B cell (primary cell): ENCODE measurements at regions not wholly inside any gene's neighbourhood (a gene's known extent, or its start where the extent isn't known, plus 50 kb on each side); places are given as distances from the start of the nearest gene placed in this dataset.

Experiments
- ATAC-seq: fragments of 200-7000 bp; cut with Tn5 transposase; one replicate; pipeline ENCODE4 v1.10.0; 2021; ENCODE audit warnings: low read depth, mild to moderate bottlenecking, moderate number of reproducible peaks, moderate library complexity
- CTCF ChIA-PET: fragments of 350-600 bp; sonication (Branson Sonifier 250); formaldehyde crosslinking; loops from one replicate; lab custom pipeline; 2021; ENCODE audit warnings: antibody characterized with exemption, inconsistent platforms; lab: Charles Lee
- POLR2A ChIA-PET: fragments of 350-600 bp; sonication (Branson Sonifier 250); formaldehyde crosslinking; loops from one replicate; lab custom pipeline; 2021; ENCODE audit warnings: antibody characterized with exemption; lab: Charles Lee
- DNase-seq: peaks from one replicate; pipeline ENCODE4 v3.0.0; 2013
- H2AFZ ChIP-seq: 2 replicates; pipeline ENCODE4 v1.6.1; 2012; ENCODE audit warnings: mild to moderate bottlenecking, low read depth, low read length; ENCODE audit not compliant: insufficient read depth, poor library complexity, severe bottlenecking
- H3K27ac ChIP-seq, 2 donors: 1 replicate in 1 of 2; 2 replicates in 1 of 2; pipeline ENCODE4 v1.5.1; 2012 to 2013; ENCODE audit warnings: low read length in 2 of 2, mild to moderate bottlenecking in 2 of 2, moderate library complexity in 1 of 2
- H3K27me3 ChIP-seq, 4 experiments: fragments of 200-600 bp in 1 of 4; sonication (generic) in 1 of 4; replicated peaks in 1 of 4; 1 replicate in 2 of 4; 2 replicates in 2 of 4; pipeline versions ENCODE4 v1.6.1 to v1.7.0; 2013 to 2016; ENCODE audit warnings: low read length in 3 of 4, mild to moderate bottlenecking in 2 of 4, mixed read lengths in 1 of 4, moderate library complexity in 1 of 4; ENCODE audit not compliant: insufficient read depth in 4 of 4, control insufficient read depth in 3 of 4; ENCODE audit errors: control extremely low read depth in 1 of 4
- H3K36me3 ChIP-seq, 2 experiments: replicated peaks in 1 of 2; 1 replicate in 1 of 2; 2 replicates in 1 of 2; pipeline versions ENCODE4 v1.6.1 to v1.7.1; 2013; ENCODE audit warnings: low read length in 1 of 2; ENCODE audit not compliant: insufficient read depth in 2 of 2, control insufficient read depth in 1 of 2; ENCODE audit errors: control extremely low read depth in 1 of 2, extremely low read depth in 1 of 2
- H3K4me1 ChIP-seq, 2 donors: fragments of 200-600 bp in 1 of 2; sonication (generic) in 1 of 2; 1 replicate in 1 of 2; 2 replicates in 1 of 2; pipeline versions ENCODE4 v1.5.1 to v1.6.1; 2013 to 2017; ENCODE audit warnings: low read length in 2 of 2; ENCODE audit not compliant: control insufficient read depth in 2 of 2, insufficient read depth in 2 of 2
- H3K4me2 ChIP-seq: replicated peaks from 2 replicates; pipeline ENCODE3; 2012; ENCODE audit warnings: mild to moderate bottlenecking, low read depth, low read length; ENCODE audit not compliant: poor library complexity, severe bottlenecking
- H3K4me3 ChIP-seq, 5 experiments: fragments of 200-600 bp in 1 of 5; sonication (generic) in 1 of 5; 1 replicate in 3 of 5; 2 replicates in 2 of 5; pipeline versions ENCODE4 v1.5.1 to v1.7.0; 2011 to 2016; ENCODE audit warnings: low read length in 4 of 5, mild to moderate bottlenecking in 4 of 5, low read depth in 2 of 5, control low read depth in 1 of 5, moderate library complexity in 1 of 5; ENCODE audit not compliant: insufficient read depth in 1 of 5; ENCODE audit errors: control extremely low read depth in 1 of 5, extremely low read depth in 1 of 5
- H3K79me2 ChIP-seq: fragments of 200-600 bp; sonication (generic); one replicate; pipeline ENCODE4 v1.6.0; 2016; ENCODE audit warnings: low read length; ENCODE audit not compliant: control insufficient read depth, insufficient read depth
- H3K9ac ChIP-seq: fragments of 200-600 bp; sonication (generic); 2 replicates; pipeline ENCODE4 v1.6.1; 2017; ENCODE audit warnings: mild to moderate bottlenecking, low read length, moderate library complexity
- H3K9me3 ChIP-seq, 3 donors: one replicate each; pipeline versions ENCODE4 v1.6.1 to v1.7.1; 2013; ENCODE audit warnings: low read length in 2 of 3; ENCODE audit not compliant: control insufficient read depth in 2 of 3, insufficient read depth in 1 of 3; ENCODE audit errors: control extremely low read depth in 1 of 3
- H4K20me1 ChIP-seq: 2 replicates; pipeline ENCODE4 v1.6.0; 2012; ENCODE audit warnings: mild to moderate bottlenecking, low read length; ENCODE audit not compliant: insufficient read depth, control insufficient read depth, poor library complexity, severe bottlenecking
- H3K27ac Mint-ChIP-seq: one replicate; pipeline ENCODE4 v1.8.0; 2021; ENCODE audit warnings: mixed read lengths
- H3K27me3 Mint-ChIP-seq: one replicate; pipeline ENCODE4 v1.8.0; 2021; ENCODE audit warnings: mixed read lengths
- H3K4me1 Mint-ChIP-seq: one replicate; pipeline ENCODE4 v1.8.0; 2021; ENCODE audit warnings: mixed read lengths
- H3K4me3 Mint-ChIP-seq: one replicate; pipeline ENCODE4 v1.8.0; 2021; ENCODE audit warnings: mixed read lengths
- H3K9me3 Mint-ChIP-seq: one replicate; pipeline ENCODE4 v1.8.0; 2022; ENCODE audit warnings: mixed read lengths; ENCODE audit not compliant: insufficient read depth
- EZH2 ChIP-seq: IDR thresholded peaks from 2 replicates; pipeline ENCODE4 v1.6.1; 2012; ENCODE audit warnings: borderline replicate concordance, low read depth, mild to moderate bottlenecking, moderate library complexity, low read length; ENCODE audit not compliant: insufficient read depth, poor library complexity, severe bottlenecking
- WGBS: methylation state at CpG from one replicate; pipeline ENCODE4 v1.1.5; 2013; ENCODE audit warnings: missing lambda C conversion rate; ENCODE audit not compliant: insufficient coverage; 5-methylcytosine and 5-hydroxymethylcytosine counted together
- intact Hi-C: fragments of 100-400 bp; cut with micrococcal nuclease; formaldehyde crosslinking; loops from one replicate; pipeline ENCODE4 v1.10.0; 2022
- TF ChIP-seq, protein P1 (sequence below): fragments of 200-600 bp; IDR thresholded peaks from one replicate; pipeline ENCODE4 v1.8.0; 2022; ENCODE audit warnings: antibody characterized with exemption, mild to moderate bottlenecking

DNA sequence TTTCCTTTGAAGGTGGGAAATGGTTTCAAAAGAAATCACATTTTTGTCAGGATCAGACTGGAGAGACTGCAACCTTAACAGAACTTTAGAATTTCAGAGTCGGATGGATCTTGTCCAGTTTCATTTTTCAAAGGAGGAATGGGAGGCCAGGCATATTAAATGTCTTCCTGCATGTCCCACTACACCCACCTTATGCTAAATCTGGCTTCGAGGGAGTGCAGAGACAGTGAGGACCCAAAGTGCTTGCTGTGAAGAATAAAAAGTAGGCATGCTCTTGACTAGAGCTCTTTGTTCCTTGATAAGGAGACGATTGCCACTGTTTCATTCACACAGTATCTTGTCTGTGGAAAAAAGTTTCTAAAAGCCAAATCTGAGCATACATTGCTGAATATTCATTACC lies 197.6 kb downstream of the SLC4A3 start:
- no peak for ATAC-seq
- H3K27ac Mint-ChIP-seq = no peak overlapping the region
- no peaks in the 10 kb centered on the region for H3K9me3 ChIP-seq

DNA sequence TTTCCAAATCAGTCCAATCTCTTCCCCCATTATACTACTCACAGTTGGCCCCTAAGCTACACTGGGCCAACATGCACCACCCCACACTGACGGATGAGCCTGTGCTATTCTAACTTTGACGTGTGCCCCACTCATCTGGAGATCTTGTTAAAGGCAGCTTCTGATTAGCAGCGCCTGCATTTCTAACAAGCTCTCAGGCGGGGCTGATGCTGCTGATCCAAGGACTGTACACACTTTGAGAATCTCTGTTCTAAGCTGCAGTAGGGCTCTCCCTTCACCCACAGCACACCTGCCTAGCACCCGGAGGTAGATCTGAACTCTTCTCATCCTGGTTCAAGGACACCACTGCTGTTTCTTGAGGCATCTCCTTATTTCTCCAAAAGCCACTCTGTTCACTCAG lies 200.7 kb downstream of the SLC4A3 start:
- POLR2A ChIA-PET = no interaction called here
- DNase-seq (no peak), ATAC-seq (no peak)
- intact Hi-C loops = no loop called here
- TF ChIP-seq EZH2 = no peak
- TF ChIP-seq, protein P1, sequence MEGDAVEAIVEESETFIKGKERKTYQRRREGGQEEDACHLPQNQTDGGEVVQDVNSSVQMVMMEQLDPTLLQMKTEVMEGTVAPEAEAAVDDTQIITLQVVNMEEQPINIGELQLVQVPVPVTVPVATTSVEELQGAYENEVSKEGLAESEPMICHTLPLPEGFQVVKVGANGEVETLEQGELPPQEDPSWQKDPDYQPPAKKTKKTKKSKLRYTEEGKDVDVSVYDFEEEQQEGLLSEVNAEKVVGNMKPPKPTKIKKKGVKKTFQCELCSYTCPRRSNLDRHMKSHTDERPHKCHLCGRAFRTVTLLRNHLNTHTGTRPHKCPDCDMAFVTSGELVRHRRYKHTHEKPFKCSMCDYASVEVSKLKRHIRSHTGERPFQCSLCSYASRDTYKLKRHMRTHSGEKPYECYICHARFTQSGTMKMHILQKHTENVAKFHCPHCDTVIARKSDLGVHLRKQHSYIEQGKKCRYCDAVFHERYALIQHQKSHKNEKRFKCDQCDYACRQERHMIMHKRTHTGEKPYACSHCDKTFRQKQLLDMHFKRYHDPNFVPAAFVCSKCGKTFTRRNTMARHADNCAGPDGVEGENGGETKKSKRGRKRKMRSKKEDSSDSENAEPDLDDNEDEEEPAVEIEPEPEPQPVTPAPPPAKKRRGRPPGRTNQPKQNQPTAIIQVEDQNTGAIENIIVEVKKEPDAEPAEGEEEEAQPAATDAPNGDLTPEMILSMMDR = no peak
- no peak overlapping the region for H3K27ac ChIP-seq
- no peaks in the 10 kb centered on the region for H3K36me3 ChIP-seq
- no peaks in the 10 kb centered on the region for H3K4me1 ChIP-seq
- no peak overlapping the region for H2AFZ ChIP-seq
- Mint-ChIP-seq H3K4me1 (no peaks in the 10 kb centered on the region), H3K4me3 (no peak overlapping the region), H3K27ac (no peak overlapping the region), H3K9me3 (no peaks in the 10 kb centered on the region), H3K27me3 (no peaks in the 10 kb centered on the region)
- CTCF ChIA-PET = interaction anchor here (1.2 kb wide), 1 partner anchor 74 kb away, joined by 4 read pairs; no protein-coding TSS in a partner anchor
- H3K9me3 ChIP-seq = peaks cover 0 to 3% (median 0%) of the 10 kb centered on the region in 3 donors
- H3K4me2 ChIP-seq = no peak overlapping the region
- no peak overlapping the region for H3K9ac ChIP-seq
- no peaks in the 10 kb centered on the region for H3K79me2 ChIP-seq
- H4K20me1 ChIP-seq = no peaks in the 10 kb centered on the region
- H3K4me3 ChIP-seq = no peak overlapping the region
- no peaks in the 10 kb centered on the region for H3K27me3 ChIP-seq
- 95% methylated on average over 5 of the region's 5 CpGs for WGBS

More for the DNA sequence above, 197.6 kb downstream of the SLC4A3 start:
- Histone ChIP-seq H3K4me1 (no peaks in the 10 kb centered on the region), H3K4me2 (no peak overlapping the region), H4K20me1 (no peaks in the 10 kb centered on the region), H3K27ac (no peak overlapping the region), H3K9ac (no peak overlapping the region), H3K4me3 (no peak overlapping the region), H3K79me2 (no peaks in the 10 kb centered on the region), H3K27me3 (peaks cover 0 to 4% (median 0%) of the 10 kb centered on the region in 4 experiments), H2AFZ (no peak overlapping the region), H3K36me3 (no peaks in the 10 kb centered on the region)
- ChIA-PET CTCF (no interaction called here), POLR2A (no interaction called here)
- Mint-ChIP-seq H3K9me3 (no peaks in the 10 kb centered on the region), H3K27me3 (no peaks in the 10 kb centered on the region), H3K4me1 (no peaks in the 10 kb centered on the region), H3K4me3 (no peak overlapping the region)
- intact Hi-C loops = no loop called here
- no peak for DNase-seq
- no CpG with 5 or more reads among the region's 3 CpGs for WGBS
- no peak for TF ChIP-seq EZH2
- TF ChIP-seq, protein P1 = no peak
